Liver (tissue), 8 donors: ENCODE measurements at regions not wholly inside any gene's neighbourhood (a gene's known extent, or its start where the extent isn't known, plus 50 kb on each side); places are given as distances from the start of the nearest gene placed in this dataset.

Experiments used
- DNase-seq: peaks from one replicate; pipeline ENCODE4 v3.0.0-alpha.2; 2017; ENCODE audit warnings: low spot score
- H3K27ac ChIP-seq, 2 donors: one replicate each; pipeline ENCODE4 v1.7.0; 2013; ENCODE audit warnings: inconsistent platforms in 2 of 2, low read length in 2 of 2, control low read depth in 1 of 2, low read depth in 1 of 2, mild to moderate bottlenecking in 1 of 2
- H3K27me3 ChIP-seq, 4 donors: one replicate each; pipeline versions ENCODE4 v1.6.1 to v1.7.0; 2013; ENCODE audit warnings: low read length in 3 of 4, inconsistent platforms in 1 of 4, mild to moderate bottlenecking in 1 of 4, moderate library complexity in 1 of 4; ENCODE audit not compliant: control insufficient read depth in 4 of 4, insufficient read depth in 4 of 4
- H3K36me3 ChIP-seq, 4 donors: one replicate each; pipeline versions ENCODE4 v1.6.1 to v1.7.0; 2013; ENCODE audit warnings: low read length in 3 of 4, mild to moderate bottlenecking in 3 of 4, low read depth in 1 of 4, moderate library complexity in 1 of 4; ENCODE audit not compliant: control insufficient read depth in 4 of 4, insufficient read depth in 3 of 4
- H3K4me1 ChIP-seq, 4 donors: one replicate each; pipeline versions ENCODE4 v1.6.1 to v1.7.0; 2013; ENCODE audit warnings: low read length in 3 of 4, mild to moderate bottlenecking in 3 of 4, moderate library complexity in 1 of 4; ENCODE audit not compliant: control insufficient read depth in 4 of 4, insufficient read depth in 4 of 4
- H3K4me3 ChIP-seq, 3 donors: one replicate each; pipeline versions ENCODE4 v1.6.1 to v1.7.0; 2013; ENCODE audit warnings: low read length in 3 of 3, control low read depth in 1 of 3, low read depth in 1 of 3, mild to moderate bottlenecking in 1 of 3
- H3K9ac ChIP-seq, 2 donors: one replicate each; pipeline ENCODE4 v1.7.0; 2013; ENCODE audit warnings: low read length in 2 of 2, mild to moderate bottlenecking in 2 of 2, moderate library complexity in 2 of 2, control low read depth in 1 of 2, low read depth in 1 of 2
- H3K9me3 ChIP-seq, 4 donors: one replicate each; pipeline versions ENCODE4 v1.6.1 to v1.7.0; 2013; ENCODE audit warnings: low read length in 3 of 4; ENCODE audit not compliant: control insufficient read depth in 4 of 4
- EGR1 ChIP-seq, 2 donors: IDR thresholded peaks; 2 replicates each; pipeline ENCODE4 v1.6.1; 2016 to 2018; ENCODE audit warnings: antibody characterized with exemption in 2 of 2, low read depth in 2 of 2
- FOXA1 ChIP-seq: IDR thresholded peaks from 2 replicates; pipeline ENCODE4 v1.6.1; 2016; ENCODE audit warnings: antibody characterized with exemption
- FOXA2 ChIP-seq: IDR thresholded peaks from 2 replicates; pipeline ENCODE4 v1.6.1; 2016; ENCODE audit warnings: antibody characterized with exemption
- GABPA ChIP-seq, 2 donors: IDR thresholded peaks in 1 of 2; conservative IDR thresholded peaks in 1 of 2; 2 replicates each; pipeline ENCODE4 v1.6.1; 2016; ENCODE audit warnings: antibody characterized with exemption in 2 of 2, mild to moderate bottlenecking in 1 of 2, moderate library complexity in 1 of 2
- HNF4A ChIP-seq, 2 donors: conservative IDR thresholded peaks; 2 replicates each; pipeline ENCODE4 v1.6.1; 2016; ENCODE audit warnings: antibody characterized with exemption in 2 of 2, mild to moderate bottlenecking in 2 of 2
- JUND ChIP-seq, 2 donors: IDR thresholded peaks; 2 replicates each; pipeline ENCODE4 v1.6.1; 2016; ENCODE audit warnings: antibody characterized with exemption in 2 of 2
- RAD21 ChIP-seq, 2 donors: IDR thresholded peaks; 2 replicates each; pipeline ENCODE4 v1.6.1; 2016; ENCODE audit warnings: antibody characterized with exemption in 2 of 2, mild to moderate bottlenecking in 2 of 2
- SP1 ChIP-seq: IDR thresholded peaks from 2 replicates; pipeline ENCODE4 v1.6.1; 2018; ENCODE audit warnings: antibody characterized with exemption, mild to moderate bottlenecking
- TAF1 ChIP-seq: conservative IDR thresholded peaks from 2 replicates; pipeline ENCODE4 v1.6.1; 2016; ENCODE audit warnings: antibody characterized with exemption, mild to moderate bottlenecking
- YY1 ChIP-seq: IDR thresholded peaks from 2 replicates; pipeline ENCODE4 v1.6.1; 2016; ENCODE audit warnings: antibody characterized with exemption, mild to moderate bottlenecking
- WGBS: extraction: QIAGEN DNeasy Blood & Tissue Kit; methylation state at CpG from one replicate; pipeline ENCODE4 v1.1.7; 2013; 5-methylcytosine and 5-hydroxymethylcytosine counted together
- TF ChIP-seq, protein P1 (sequence below): IDR thresholded peaks from 2 replicates; pipeline ENCODE4 v1.6.1; 2016; ENCODE audit warnings: antibody characterized with exemption, mild to moderate bottlenecking
- TF ChIP-seq, protein P2 (sequence below): fragments of 150-350 bp; IDR thresholded peaks from 2 replicates; pipeline ENCODE4 v1.5.1; 2017; ENCODE audit warnings: improper control_type of control experiment, low read depth, low read length; ENCODE audit not compliant: missing input control
- donor health status: healthy.
- donor health status: healthy.
- donor health status: healthy.
- donor health status: healthy.
- donor health status: healthy.

DNA sequence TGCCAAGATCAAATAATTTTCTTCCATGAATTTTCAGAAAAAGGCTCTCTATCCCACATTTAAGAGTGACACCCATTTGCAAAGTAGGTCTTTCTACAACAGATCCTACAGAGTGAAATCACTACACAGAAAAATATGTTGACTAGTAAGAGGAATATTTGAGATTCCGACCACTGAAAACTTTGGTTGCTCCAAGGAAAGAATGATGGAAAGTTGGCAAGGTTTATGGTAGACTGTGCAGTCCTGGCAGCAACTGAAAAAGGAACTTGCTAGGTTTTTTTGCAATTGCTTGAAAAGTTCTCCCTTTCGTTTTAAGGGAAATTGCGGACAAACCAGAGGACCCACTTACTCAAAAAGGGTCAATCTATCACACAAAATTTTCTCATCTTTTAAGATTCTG is 83.1 kb upstream of the TSPAN8 start:
- no peak for DNase-seq
- TF ChIP-seq, protein P1, sequence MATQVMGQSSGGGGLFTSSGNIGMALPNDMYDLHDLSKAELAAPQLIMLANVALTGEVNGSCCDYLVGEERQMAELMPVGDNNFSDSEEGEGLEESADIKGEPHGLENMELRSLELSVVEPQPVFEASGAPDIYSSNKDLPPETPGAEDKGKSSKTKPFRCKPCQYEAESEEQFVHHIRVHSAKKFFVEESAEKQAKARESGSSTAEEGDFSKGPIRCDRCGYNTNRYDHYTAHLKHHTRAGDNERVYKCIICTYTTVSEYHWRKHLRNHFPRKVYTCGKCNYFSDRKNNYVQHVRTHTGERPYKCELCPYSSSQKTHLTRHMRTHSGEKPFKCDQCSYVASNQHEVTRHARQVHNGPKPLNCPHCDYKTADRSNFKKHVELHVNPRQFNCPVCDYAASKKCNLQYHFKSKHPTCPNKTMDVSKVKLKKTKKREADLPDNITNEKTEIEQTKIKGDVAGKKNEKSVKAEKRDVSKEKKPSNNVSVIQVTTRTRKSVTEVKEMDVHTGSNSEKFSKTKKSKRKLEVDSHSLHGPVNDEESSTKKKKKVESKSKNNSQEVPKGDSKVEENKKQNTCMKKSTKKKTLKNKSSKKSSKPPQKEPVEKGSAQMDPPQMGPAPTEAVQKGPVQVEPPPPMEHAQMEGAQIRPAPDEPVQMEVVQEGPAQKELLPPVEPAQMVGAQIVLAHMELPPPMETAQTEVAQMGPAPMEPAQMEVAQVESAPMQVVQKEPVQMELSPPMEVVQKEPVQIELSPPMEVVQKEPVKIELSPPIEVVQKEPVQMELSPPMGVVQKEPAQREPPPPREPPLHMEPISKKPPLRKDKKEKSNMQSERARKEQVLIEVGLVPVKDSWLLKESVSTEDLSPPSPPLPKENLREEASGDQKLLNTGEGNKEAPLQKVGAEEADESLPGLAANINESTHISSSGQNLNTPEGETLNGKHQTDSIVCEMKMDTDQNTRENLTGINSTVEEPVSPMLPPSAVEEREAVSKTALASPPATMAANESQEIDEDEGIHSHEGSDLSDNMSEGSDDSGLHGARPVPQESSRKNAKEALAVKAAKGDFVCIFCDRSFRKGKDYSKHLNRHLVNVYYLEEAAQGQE = no peak
- TF ChIP-seq TAF1 (no peak), YY1 (no peak)
- TF ChIP-seq, protein P2, sequence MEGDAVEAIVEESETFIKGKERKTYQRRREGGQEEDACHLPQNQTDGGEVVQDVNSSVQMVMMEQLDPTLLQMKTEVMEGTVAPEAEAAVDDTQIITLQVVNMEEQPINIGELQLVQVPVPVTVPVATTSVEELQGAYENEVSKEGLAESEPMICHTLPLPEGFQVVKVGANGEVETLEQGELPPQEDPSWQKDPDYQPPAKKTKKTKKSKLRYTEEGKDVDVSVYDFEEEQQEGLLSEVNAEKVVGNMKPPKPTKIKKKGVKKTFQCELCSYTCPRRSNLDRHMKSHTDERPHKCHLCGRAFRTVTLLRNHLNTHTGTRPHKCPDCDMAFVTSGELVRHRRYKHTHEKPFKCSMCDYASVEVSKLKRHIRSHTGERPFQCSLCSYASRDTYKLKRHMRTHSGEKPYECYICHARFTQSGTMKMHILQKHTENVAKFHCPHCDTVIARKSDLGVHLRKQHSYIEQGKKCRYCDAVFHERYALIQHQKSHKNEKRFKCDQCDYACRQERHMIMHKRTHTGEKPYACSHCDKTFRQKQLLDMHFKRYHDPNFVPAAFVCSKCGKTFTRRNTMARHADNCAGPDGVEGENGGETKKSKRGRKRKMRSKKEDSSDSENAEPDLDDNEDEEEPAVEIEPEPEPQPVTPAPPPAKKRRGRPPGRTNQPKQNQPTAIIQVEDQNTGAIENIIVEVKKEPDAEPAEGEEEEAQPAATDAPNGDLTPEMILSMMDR = no peak
- H3K4me1 ChIP-seq = no peaks in the 10 kb centered on the region
- H3K9ac ChIP-seq = no peak overlapping the region
- no peak overlapping the region for H3K27ac ChIP-seq
- no peaks in the 10 kb centered on the region for H3K9me3 ChIP-seq
- no peaks in the 10 kb centered on the region for H3K27me3 ChIP-seq
- no peak overlapping the region for H3K4me3 ChIP-seq
- H3K36me3 ChIP-seq = no peaks in the 10 kb centered on the region
- WGBS = 81% methylated on average over 3 of the region's 3 CpGs

DNA sequence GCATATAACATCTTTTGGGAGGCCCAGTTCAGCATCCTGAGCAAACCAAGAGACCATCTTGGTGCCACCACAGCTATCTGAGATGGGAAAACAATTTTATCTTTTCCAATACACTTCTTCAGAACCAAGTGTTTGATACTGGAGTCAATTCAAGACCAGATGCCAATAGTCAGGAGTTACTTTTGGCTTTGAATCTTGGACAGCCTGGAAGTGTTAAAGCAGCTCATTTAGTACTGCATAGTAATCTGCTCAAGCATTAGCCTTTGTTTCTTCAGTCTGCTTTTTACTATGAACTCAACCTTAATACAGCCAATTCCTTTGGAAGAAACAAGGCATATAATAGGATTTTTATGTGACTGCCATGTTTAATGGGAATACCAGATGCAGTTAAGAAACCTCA is 81.9 kb upstream of the TSPAN8 start:
- Histone ChIP-seq H3K27me3 (no peaks in the 10 kb centered on the region), H3K36me3 (no peaks in the 10 kb centered on the region), H3K4me3 (no peak overlapping the region), H3K9ac (no peak overlapping the region), H3K9me3 (no peaks in the 10 kb centered on the region), H3K27ac (no peak overlapping the region), H3K4me1 (no peaks in the 10 kb centered on the region)
- DNase-seq = no peak
- TF ChIP-seq, protein P1 = no peak
- TF ChIP-seq HNF4A (conservative IDR thresholded peaks at IDR 0.05) (no peak), JUND (IDR thresholded peaks at IDR 0.05) (no peak), SP1 (no peak)

DNA sequence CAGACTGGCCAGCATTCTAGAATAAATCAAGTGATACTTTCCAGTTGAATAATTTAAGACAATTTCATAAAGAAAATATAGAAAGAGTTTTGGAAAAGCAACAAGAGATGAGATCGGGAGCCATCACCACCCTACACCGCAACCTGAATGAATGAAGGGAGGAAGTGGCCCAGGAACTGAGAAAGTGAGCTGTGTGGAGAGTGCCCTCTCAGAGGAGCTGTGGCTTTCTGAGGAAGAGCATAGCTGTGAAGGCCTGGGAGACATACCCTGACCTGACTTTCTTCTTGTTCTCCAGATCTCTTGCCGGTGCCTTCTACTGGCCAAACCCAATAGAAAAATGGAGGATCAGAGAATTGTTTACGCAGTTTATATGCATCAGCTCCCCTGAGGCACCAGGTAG is 79.3 kb upstream of the TSPAN8 start:
- Histone ChIP-seq H3K9me3 (no peaks in the 10 kb centered on the region), H3K4me3 (no peak overlapping the region), H3K36me3 (no peaks in the 10 kb centered on the region), H3K9ac (no peak overlapping the region), H3K27me3 (no peaks in the 10 kb centered on the region), H3K4me1 (no peaks in the 10 kb centered on the region), H3K27ac (no peak overlapping the region)
- no peak for DNase-seq
- no peak for TF ChIP-seq FOXA1
- TF ChIP-seq, protein P2 = no peak
- TF ChIP-seq EGR1 (IDR thresholded peaks at IDR 0.05; ENCODE audit: low read depth in 2 of 2) = no peak
- TF ChIP-seq RAD21 (IDR thresholded peaks at IDR 0.05) = no peak
- no peak for TF ChIP-seq YY1
- TF ChIP-seq GABPA (IDR thresholded peaks at IDR 0.05 in 1 of 2, conservative IDR thresholded peaks at IDR 0.05 in 1 of 2) = no peak
- TF ChIP-seq FOXA2 = no peak
- WGBS = 97% methylated on average over 4 of the region's 4 CpGs
